Left lung (tissue), 4 donors: ENCODE measurements at regions not wholly inside any gene's neighbourhood (a gene's known extent, or its start where the extent isn't known, plus 50 kb on each side); places are given as distances from the start of the nearest gene placed in this dataset.

Experiments used
- ATAC-seq: fragments of 200-7000 bp; cut with Tn5 transposase; one replicate; pipeline ENCODE4 v1.9.1; 2020; ENCODE audit warnings: moderate library complexity
- DNase-seq, 4 donors: peaks; one replicate each; pipeline ENCODE4 v3.0.0-alpha.2; 2013 to 2020
- H3K27ac ChIP-seq, 2 donors: fragments of 200-600 bp; sonication (generic) in 1 of 2; one replicate each; pipeline versions ENCODE4 v1.5.0 to v1.8.0; 2020 to 2021
- H3K27me3 ChIP-seq, 2 donors: fragments of 200-600 bp; sonication (generic) in 1 of 2; one replicate each; pipeline versions ENCODE4 v1.5.0 to v1.8.0; 2020 to 2021
- H3K36me3 ChIP-seq, 2 donors: fragments of 200-600 bp; sonication (generic) in 1 of 2; one replicate each; pipeline versions ENCODE4 v1.5.0 to v1.8.0; 2020 to 2021
- H3K4me1 ChIP-seq, 2 donors: fragments of 200-600 bp; one replicate each; pipeline ENCODE4 v1.8.0; 2021
- H3K4me3 ChIP-seq, 2 donors: fragments of 200-600 bp; sonication (generic) in 1 of 2; one replicate each; pipeline versions ENCODE4 v1.5.0 to v1.8.0; 2020 to 2021; ENCODE audit warnings: mild to moderate bottlenecking in 1 of 2
- H3K9me3 ChIP-seq, 2 donors: fragments of 200-600 bp; sonication (generic) in 1 of 2; one replicate each; pipeline versions ENCODE4 v1.5.0 to v1.8.0; 2020 to 2021
- intact Hi-C, 2 donors: fragments of 100-400 bp; cut with DNase I; formaldehyde crosslinking; loops; one replicate each; pipeline versions ENCODE4 v1.11.2 to v1.14.2; 2022
- TF ChIP-seq, protein P1 (sequence below), 2 donors: fragments of 200-600 bp; sonication (generic) in 1 of 2; IDR thresholded peaks; one replicate each; pipeline versions ENCODE4 v1.5.0 to v1.8.0; 2021; ENCODE audit warnings: antibody characterized with exemption in 2 of 2
- donor health status: DM: no; HTN: yes; CAD: no.
- donor health status: DM: no; HTN: no; CAD: no.

DNA sequence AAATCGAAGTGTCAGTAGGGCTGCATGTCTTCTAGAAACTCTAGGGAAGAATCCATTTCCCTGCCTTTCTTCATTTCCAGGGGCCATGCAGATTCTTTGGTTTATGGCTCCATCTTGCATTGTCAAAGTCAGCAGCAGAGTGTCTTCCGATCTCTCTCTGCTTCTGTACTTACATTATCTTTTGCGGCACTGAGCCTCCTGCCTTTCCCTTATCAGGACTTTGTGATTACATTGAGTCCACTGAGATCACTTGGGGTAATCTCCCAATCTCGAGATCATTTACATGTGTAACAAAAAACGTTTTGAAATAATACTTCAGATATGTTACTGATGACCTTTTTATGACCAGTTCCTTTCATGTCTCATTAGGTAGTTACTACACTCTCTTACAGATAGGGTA is 695.9 kb downstream of the NSUN3 start:
- Histone ChIP-seq H3K27me3 (no peaks in the 10 kb centered on the region), H3K36me3 (no peaks in the 10 kb centered on the region), H3K4me3 (no peak overlapping the region), H3K4me1 (no peaks in the 10 kb centered on the region), H3K27ac (no peak overlapping the region), H3K9me3 (no peaks in the 10 kb centered on the region)
- TF ChIP-seq, protein P1, sequence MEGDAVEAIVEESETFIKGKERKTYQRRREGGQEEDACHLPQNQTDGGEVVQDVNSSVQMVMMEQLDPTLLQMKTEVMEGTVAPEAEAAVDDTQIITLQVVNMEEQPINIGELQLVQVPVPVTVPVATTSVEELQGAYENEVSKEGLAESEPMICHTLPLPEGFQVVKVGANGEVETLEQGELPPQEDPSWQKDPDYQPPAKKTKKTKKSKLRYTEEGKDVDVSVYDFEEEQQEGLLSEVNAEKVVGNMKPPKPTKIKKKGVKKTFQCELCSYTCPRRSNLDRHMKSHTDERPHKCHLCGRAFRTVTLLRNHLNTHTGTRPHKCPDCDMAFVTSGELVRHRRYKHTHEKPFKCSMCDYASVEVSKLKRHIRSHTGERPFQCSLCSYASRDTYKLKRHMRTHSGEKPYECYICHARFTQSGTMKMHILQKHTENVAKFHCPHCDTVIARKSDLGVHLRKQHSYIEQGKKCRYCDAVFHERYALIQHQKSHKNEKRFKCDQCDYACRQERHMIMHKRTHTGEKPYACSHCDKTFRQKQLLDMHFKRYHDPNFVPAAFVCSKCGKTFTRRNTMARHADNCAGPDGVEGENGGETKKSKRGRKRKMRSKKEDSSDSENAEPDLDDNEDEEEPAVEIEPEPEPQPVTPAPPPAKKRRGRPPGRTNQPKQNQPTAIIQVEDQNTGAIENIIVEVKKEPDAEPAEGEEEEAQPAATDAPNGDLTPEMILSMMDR (IDR thresholded peaks at IDR 0.05): no peak
- no peak for ATAC-seq
- no peak for DNase-seq
- intact Hi-C loops: no loop called here

DNA sequence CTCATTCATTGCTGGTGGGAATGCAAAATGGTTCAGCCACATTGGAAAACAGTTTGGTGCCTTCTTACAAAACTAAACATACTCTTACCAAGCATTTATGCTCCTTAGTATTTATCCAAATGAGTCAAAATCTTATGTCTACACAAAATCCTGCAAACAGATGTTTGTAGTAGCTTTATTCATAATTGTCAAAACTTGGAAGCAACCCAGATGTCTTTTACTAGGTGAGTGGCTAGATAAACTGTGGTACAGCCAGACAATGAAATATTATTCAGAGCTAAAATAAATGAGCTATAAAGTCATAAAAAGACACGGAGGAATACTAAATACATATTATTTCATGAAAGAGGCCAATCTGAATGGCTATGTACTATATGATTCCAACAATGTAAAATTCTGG is 709.5 kb downstream of the NSUN3 start:
- ATAC-seq (no peak), DNase-seq (no peak)
- TF ChIP-seq, protein P1 (IDR thresholded peaks at IDR 0.05): no peak
- Histone ChIP-seq H3K27me3 (no peaks in the 10 kb centered on the region), H3K9me3 (no peaks in the 10 kb centered on the region), H3K4me1 (no peaks in the 10 kb centered on the region), H3K27ac (no peak overlapping the region), H3K4me3 (no peak overlapping the region), H3K36me3 (no peaks in the 10 kb centered on the region)
- intact Hi-C loops: no loop called here

DNA sequence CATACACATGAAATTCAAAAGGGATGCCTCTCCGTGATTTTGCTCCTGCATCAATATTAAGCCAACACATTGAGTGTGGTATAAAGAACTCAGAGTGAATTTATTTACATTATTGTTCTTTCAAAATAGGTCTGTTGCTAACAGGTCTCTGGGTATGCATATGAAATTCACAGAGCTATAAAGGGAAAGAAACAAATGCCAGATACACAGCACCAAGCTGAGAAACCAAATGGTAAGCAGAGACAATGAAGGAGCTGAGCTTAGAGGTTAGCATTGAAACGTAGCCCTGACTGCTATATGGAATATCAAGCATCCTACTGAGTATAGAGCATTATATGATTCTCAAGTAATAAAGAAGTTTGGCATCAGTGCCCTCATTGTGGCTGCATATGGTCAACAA is 712.9 kb downstream of the NSUN3 start:
- H3K4me1 ChIP-seq: no peaks in the 10 kb centered on the region
- TF ChIP-seq, protein P1 (IDR thresholded peaks at IDR 0.05): no peak
- H3K4me3 ChIP-seq: no peak overlapping the region
- no peak overlapping the region for H3K27ac ChIP-seq
- no peaks in the 10 kb centered on the region for H3K36me3 ChIP-seq
- no peak for ATAC-seq
- no peaks in the 10 kb centered on the region for H3K27me3 ChIP-seq
- DNase-seq: no peak
- intact Hi-C loops: no loop called here
- no peaks in the 10 kb centered on the region for H3K9me3 ChIP-seq

DNA sequence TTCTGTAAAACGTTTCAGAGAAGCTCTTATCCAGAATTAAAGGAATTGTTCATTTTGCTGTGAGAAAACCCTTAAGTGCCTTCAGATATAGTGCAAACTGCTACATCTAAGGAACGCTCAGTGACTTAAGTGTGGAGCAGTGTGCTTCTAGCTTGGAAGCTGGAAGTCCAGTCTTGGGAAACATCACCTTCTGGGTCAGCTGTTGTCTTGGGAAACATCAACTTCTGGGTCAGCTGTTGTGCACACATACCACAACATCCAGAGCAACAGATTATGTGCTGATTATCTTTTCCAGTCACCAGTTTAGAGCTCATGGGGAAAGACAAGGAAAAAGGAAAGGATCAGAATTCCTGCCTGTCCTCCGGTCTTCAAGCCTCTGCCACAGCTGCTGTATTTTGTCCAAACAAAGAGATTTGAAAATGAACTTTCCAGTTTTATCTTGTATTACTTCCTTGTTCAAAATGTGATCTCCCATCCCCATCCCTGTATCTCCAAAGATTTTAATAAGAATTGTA is 713.6 kb downstream of the NSUN3 start:
- intact Hi-C loops: no loop called here
- Histone ChIP-seq H3K36me3 (no peaks in the 10 kb centered on the region), H3K4me1 (no peaks in the 10 kb centered on the region), H3K27me3 (no peaks in the 10 kb centered on the region), H3K27ac (no peak overlapping the region), H3K4me3 (no peak overlapping the region), H3K9me3 (no peaks in the 10 kb centered on the region)
- TF ChIP-seq, protein P1 (IDR thresholded peaks at IDR 0.05): no peak
- DNase-seq (no peak), ATAC-seq (no peak)

DNA sequence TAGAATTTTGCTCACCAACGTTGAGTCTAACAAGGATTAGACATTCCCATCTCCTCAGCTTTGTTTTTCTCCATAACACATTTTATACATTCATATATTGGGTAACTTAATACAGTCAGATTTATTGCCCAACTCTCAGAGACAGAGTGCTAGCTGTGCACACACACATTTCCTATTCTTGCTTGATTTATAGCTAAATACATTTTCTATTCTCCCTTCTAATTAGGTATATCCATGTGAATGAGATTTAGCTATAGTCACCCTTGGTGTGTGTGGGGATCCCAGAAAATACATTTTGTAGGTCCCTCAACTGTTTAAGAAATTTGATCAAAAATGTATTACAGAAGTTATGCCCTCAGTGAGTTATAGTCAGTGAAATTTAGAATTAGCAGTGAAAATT is 715.4 kb downstream of the NSUN3 start:
- no peaks in the 10 kb centered on the region for H3K27me3 ChIP-seq
- ATAC-seq: no peak
- no peaks in the 10 kb centered on the region for H3K36me3 ChIP-seq
- no peaks in the 10 kb centered on the region for H3K4me1 ChIP-seq
- H3K27ac ChIP-seq: no peak overlapping the region
- TF ChIP-seq, protein P1 (IDR thresholded peaks at IDR 0.05): no peak
- no peaks in the 10 kb centered on the region for H3K9me3 ChIP-seq
- no peak overlapping the region for H3K4me3 ChIP-seq
- intact Hi-C loops: no loop called here
- no peak for DNase-seq
